ENCODE measurements at regions not wholly inside any gene's neighbourhood (a gene's known extent, or its start where the extent isn't known, plus 50 kb on each side); places are given as distances from the start of the nearest gene placed in this dataset.

DNA sequence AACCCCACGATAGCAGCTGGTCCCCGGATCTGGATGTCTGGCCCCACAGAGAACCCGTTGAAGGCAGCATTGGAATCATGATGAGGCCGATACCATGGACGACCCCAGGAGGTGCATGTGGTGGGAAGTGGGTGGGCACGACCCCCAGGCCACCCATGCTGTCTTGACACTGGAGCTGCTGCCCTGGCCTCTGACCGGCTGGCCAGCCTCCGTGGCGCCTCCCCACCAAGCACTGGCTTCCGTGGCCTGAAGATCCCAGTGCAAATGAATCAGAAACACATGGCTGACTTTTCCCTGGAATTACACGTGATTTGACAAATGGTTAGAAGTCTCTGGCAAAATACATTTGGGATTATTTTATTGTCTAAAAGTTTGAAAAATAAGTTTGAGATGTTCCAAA lies 259.0 kb upstream of the IRX1 start:
- WGBS (ENCODE audit: missing lambda C conversion rate): 12% methylated on average over 7 of the region's 11 CpGs
- ChIA-PET CTCF (no interaction called here), POLR2A (no interaction called here)
- H3K4me3 ChIP-seq: no peak overlapping the region
- no peak for DNase-seq (ENCODE audit: low read depth in 1 of 2, low spot score in 1 of 2)
- ATAC-seq: no peak
- no peak overlapping the region for H3K4me2 ChIP-seq
- TF ChIP-seq HOXA7 (CRISPR knock-in tag; IDR thresholded peaks at IDR 0.05) (no peak), HES2 (IDR thresholded peaks at IDR 0.05) (no peak), EHF (CRISPR knock-in tag; IDR thresholded peaks at IDR 0.05) (no peak), NR3C1 (IDR thresholded peaks at IDR 0.05) (no peak), TP53 (CRISPR knock-in tag; IDR thresholded peaks at IDR 0.05) (no peak), ZNF302 (CRISPR knock-in tag; IDR thresholded peaks at IDR 0.05) (no peak), CTCF (IDR thresholded peaks at IDR 0.05) (no peak), SREBF2 (IDR thresholded peaks at IDR 0.05) (no peak), FOSL2 (IDR thresholded peaks at IDR 0.05) (no peak), FOSL2 (CRISPR knock-in tag; IDR thresholded peaks at IDR 0.05) (no peak), JUNB (IDR thresholded peaks at IDR 0.05) (no peak), POLR2A (IDR thresholded peaks at IDR 0.05; ENCODE audit: low read length) (no peak), JUN (IDR thresholded peaks at IDR 0.05) (no peak), RARB (CRISPR knock-in tag; IDR thresholded peaks at IDR 0.05) (no peak), MAZ (IDR thresholded peaks at IDR 0.05; ENCODE audit: borderline replicate concordance, low read depth, low read length) (no peak), KDM5A (IDR thresholded peaks at IDR 0.05) (no peak), NPAS2 (CRISPR knock-in tag; IDR thresholded peaks at IDR 0.05; ENCODE audit: borderline replicate concordance) (no peak), KDM1A (IDR thresholded peaks at IDR 0.05; ENCODE audit: low read depth) (no peak)
- TF ChIP-seq, protein P1, sequence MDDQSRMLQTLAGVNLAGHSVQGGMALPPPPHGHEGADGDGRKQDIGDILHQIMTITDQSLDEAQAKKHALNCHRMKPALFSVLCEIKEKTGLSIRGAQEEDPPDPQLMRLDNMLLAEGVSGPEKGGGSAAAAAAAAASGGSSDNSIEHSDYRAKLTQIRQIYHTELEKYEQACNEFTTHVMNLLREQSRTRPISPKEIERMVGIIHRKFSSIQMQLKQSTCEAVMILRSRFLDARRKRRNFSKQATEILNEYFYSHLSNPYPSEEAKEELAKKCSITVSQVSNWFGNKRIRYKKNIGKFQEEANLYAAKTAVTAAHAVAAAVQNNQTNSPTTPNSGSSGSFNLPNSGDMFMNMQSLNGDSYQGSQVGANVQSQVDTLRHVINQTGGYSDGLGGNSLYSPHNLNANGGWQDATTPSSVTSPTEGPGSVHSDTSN (IDR thresholded peaks at IDR 0.05): no peak
- H3K9me3 ChIP-seq: no peaks in the 10 kb centered on the region
- FAIRE-seq: no peak
- no peaks in the 10 kb centered on the region for H3K4me1 ChIP-seq
- no peak overlapping the region for H3K27ac ChIP-seq

DNA sequence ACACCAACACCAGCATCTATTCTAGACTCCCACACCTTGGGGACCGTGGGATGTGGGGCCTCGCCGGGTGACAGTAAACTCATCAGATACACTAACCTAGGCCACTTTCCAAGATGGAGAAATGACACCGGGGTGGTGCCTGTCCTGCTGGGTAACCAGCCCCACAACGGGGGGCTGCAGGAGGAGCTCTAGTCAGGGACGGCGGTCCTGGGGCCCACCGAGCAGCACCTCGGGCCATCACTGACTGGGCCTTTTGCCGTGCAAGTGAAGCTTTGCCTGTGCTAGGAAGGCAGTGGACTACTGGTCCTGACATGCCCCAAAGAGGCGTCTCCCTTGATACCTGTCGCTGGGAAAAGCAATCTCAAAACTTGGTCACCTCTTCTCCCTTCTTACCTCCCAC lies 260.3 kb upstream of the IRX1 start:
- WGBS (ENCODE audit: missing lambda C conversion rate): 22% methylated on average over 6 of the region's 12 CpGs
- no peak for ATAC-seq
- no peak overlapping the region for H3K4me2 ChIP-seq
- no peak for DNase-seq (ENCODE audit: low read depth in 1 of 2, low spot score in 1 of 2)
- no peak overlapping the region for H3K4me3 ChIP-seq
- H3K4me1 ChIP-seq: no peaks in the 10 kb centered on the region
- no peak for FAIRE-seq
- ChIA-PET POLR2A (no interaction called here), CTCF (interaction anchor here (0.8 kb wide), 1 partner anchor 20 kb away, joined by 3 read pairs; no protein-coding TSS in a partner anchor)
- no peak overlapping the region for H3K27ac ChIP-seq
- TF ChIP-seq MAZ (IDR thresholded peaks at IDR 0.05; ENCODE audit: borderline replicate concordance, low read depth, low read length): no peak
- TF ChIP-seq JUN (IDR thresholded peaks at IDR 0.05): no peak
- no peak for TF ChIP-seq RNF2 (IDR thresholded peaks at IDR 0.05; ENCODE audit: borderline replicate concordance, low read depth)
- TF ChIP-seq, protein P2, sequence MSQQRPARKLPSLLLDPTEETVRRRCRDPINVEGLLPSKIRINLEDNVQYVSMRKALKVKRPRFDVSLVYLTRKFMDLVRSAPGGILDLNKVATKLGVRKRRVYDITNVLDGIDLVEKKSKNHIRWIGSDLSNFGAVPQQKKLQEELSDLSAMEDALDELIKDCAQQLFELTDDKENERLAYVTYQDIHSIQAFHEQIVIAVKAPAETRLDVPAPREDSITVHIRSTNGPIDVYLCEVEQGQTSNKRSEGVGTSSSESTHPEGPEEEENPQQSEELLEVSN (IDR thresholded peaks at IDR 0.05; ENCODE audit: borderline replicate concordance, low read depth): no peak
- no peak for TF ChIP-seq FOXS1 (CRISPR knock-in tag; IDR thresholded peaks at IDR 0.05)
- no peak for TF ChIP-seq EP300 (IDR thresholded peaks at IDR 0.05)
- no peak for TF ChIP-seq MYC (IDR thresholded peaks at IDR 0.05; ENCODE audit: borderline replicate concordance, low read length)
- TF ChIP-seq, protein P1 (IDR thresholded peaks at IDR 0.05): no peak
- TF ChIP-seq ZSCAN20 (CRISPR knock-in tag; IDR thresholded peaks at IDR 0.05): no peak
- no peak for TF ChIP-seq ESRRA (IDR thresholded peaks at IDR 0.05; ENCODE audit: borderline replicate concordance, low read length)
- TF ChIP-seq TP53 (CRISPR knock-in tag; IDR thresholded peaks at IDR 0.05): no peak
- no peak for TF ChIP-seq CHD4 (IDR thresholded peaks at IDR 0.05; ENCODE audit: borderline replicate concordance)
- no peak for TF ChIP-seq HES2 (IDR thresholded peaks at IDR 0.05)
- no peak for TF ChIP-seq RARB (CRISPR knock-in tag; IDR thresholded peaks at IDR 0.05)
- TF ChIP-seq ATOH8 (CRISPR knock-in tag; IDR thresholded peaks at IDR 0.05; ENCODE audit: low read depth): no peak
- H3K9me3 ChIP-seq: no peaks in the 10 kb centered on the region

Data from A549 (cell line).